Prostate gland (tissue), 2 donors: ENCODE measurements at regions not wholly inside any gene's neighbourhood (a gene's known extent, or its start where the extent isn't known, plus 50 kb on each side); places are given as distances from the start of the nearest gene placed in this dataset.

Source experiments
- CTCF ChIP-seq, 4 experiments: fragments of 200-600 bp in 2 of 4; fragments of 450-650 bp in 2 of 4; sonication (generic) in 2 of 4; IDR thresholded peaks; 1 replicate in 3 of 4; 2 replicates in 1 of 4; pipeline ENCODE4 v1.5.1; 2016 to 2019; ENCODE audit warnings: antibody characterized with exemption in 4 of 4, mild to moderate bottlenecking in 2 of 4, moderate library complexity in 2 of 4
- POLR2A ChIP-seq: fragments of 450-650 bp; IDR thresholded peaks from one replicate; pipeline ENCODE4 v1.6.1; 2016; ENCODE audit warnings: antibody characterized with exemption, mild to moderate bottlenecking

GRCh38 chr6:113619077-113619476 lies 238.1 kb upstream of the MARCKS start:
- TF ChIP-seq CTCF (IDR thresholded peaks at IDR 0.05) (no peak), POLR2A (no peak)
